Inferior parietal cortex (tissue), 1 donor: ENCODE measurements at regions not wholly inside any gene's neighbourhood (a gene's known extent, or its start where the extent isn't known, plus 50 kb on each side); places are given as distances from the start of the nearest gene placed in this dataset.
"Not testable (repeated sequence)": the region's sequence is repeated elsewhere in the genome, so short reads cannot be mapped to it uniquely, and the experiment has no call there.

ENCODE experiments used
- DNase-seq: peaks from one replicate; pipeline ENCODE4 v3.0.0-alpha.2; 2016; ENCODE audit errors: extremely low spot score

- DNase-seq: no peak
These were observed 1121.8 kb downstream of the TBL1XR1 start for GRCh38 chr3:176075491-176075890.

- no peak for DNase-seq
These were observed 1122.2 kb downstream of the TBL1XR1 start for GRCh38 chr3:176075046-176075445.

- no peak for DNase-seq
These were observed 1123.2 kb downstream of the TBL1XR1 start for GRCh38 chr3:176074096-176074495.

- no peak for DNase-seq
These were observed 1125.3 kb downstream of the TBL1XR1 start for GRCh38 chr3:176071943-176072342.

GRCh38 chr3:176068750-176069149, 1128.5 kb downstream of the TBL1XR1 start:
- no peak for DNase-seq

- DNase-seq: no peak
These were observed 1138.4 kb downstream of the TBL1XR1 start for GRCh38 chr3:176058856-176059255.

GRCh38 chr3:176055836-176056235, 1141.4 kb downstream of the TBL1XR1 start:
- DNase-seq: no peak

- DNase-seq: no peak
These were observed 1145.5 kb downstream of the TBL1XR1 start for GRCh38 chr3:176051766-176052165.

- no peak for DNase-seq
These were observed 1150.6 kb downstream of the TBL1XR1 start for GRCh38 chr3:176046703-176047102.

GRCh38 chr3:176041812-176042211, 1155.5 kb downstream of the TBL1XR1 start:
- peak; percentile 51 for DNase-seq

- no peak for DNase-seq
These were observed 1156.1 kb downstream of the TBL1XR1 start for GRCh38 chr3:176041185-176041584.

GRCh38 chr3:176037636-176038035, 1159.6 kb downstream of the TBL1XR1 start:
- no peak for DNase-seq

GRCh38 chr3:176032043-176032442, 1165.2 kb downstream of the TBL1XR1 start:
- no peak for DNase-seq

GRCh38 chr3:176016203-176016602, 1157.1 kb downstream of the NAALADL2 start:
- not testable (repeated sequence) for DNase-seq

- not testable (repeated sequence) for DNase-seq
These were observed 1156.1 kb downstream of the NAALADL2 start for GRCh38 chr3:176015228-176015627.

GRCh38 chr3:176009256-176009655, 1150.1 kb downstream of the NAALADL2 start:
- DNase-seq: no peak

- DNase-seq: no peak
These were observed 1146.4 kb downstream of the NAALADL2 start for GRCh38 chr3:176005564-176005963.

GRCh38 chr3:175989161-175989560, 1130.0 kb downstream of the NAALADL2 start:
- DNase-seq: no peak

GRCh38 chr3:175988401-175988800, 1129.3 kb downstream of the NAALADL2 start:
- no peak for DNase-seq

GRCh38 chr3:175985781-175986180, 1126.6 kb downstream of the NAALADL2 start:
- no peak for DNase-seq

GRCh38 chr3:175983379-175983778, 1124.2 kb downstream of the NAALADL2 start:
- DNase-seq: no peak

GRCh38 chr3:175980486-175981090, 1121.5 kb downstream of the NAALADL2 start:
- no peak for DNase-seq

GRCh38 chr3:175977968-175978752, 1119.0 kb downstream of the NAALADL2 start:
- DNase-seq: no peak
